ENCODE measurements at regions not wholly inside any gene's neighbourhood (a gene's known extent, or its start where the extent isn't known, plus 50 kb on each side); places are given as distances from the start of the nearest gene placed in this dataset.

- Histone ChIP-seq H3K79me2 (ENCODE audit: insufficient read depth, low read length) (no peaks in the 10 kb centered on the region), H2AFZ (ENCODE audit: low read length) (no peak overlapping the region), H3K27me3 (ENCODE audit: control insufficient read depth in 1 of 2, insufficient read depth in 2 of 2, low read length in 2 of 2) (no peaks in the 10 kb centered on the region; a peak in 1 of 5 replicates), H3K4me2 (ENCODE audit: low read depth, low read length) (no peak overlapping the region), H3K9ac (ENCODE audit: insufficient read depth, low read depth, low read length) (no peak overlapping the region), H3K4me3 (replicated peaks in 1 of 3; ENCODE audit: insufficient read depth in 1 of 3, low read depth in 2 of 3, low read length in 3 of 3) (no peak overlapping the region), H3K4me1 (ENCODE audit: insufficient read depth, low read length) (peaks cover 35% of the 10 kb centered on the region), H3K9me3 (ENCODE audit: low read length) (no peaks in the 10 kb centered on the region), H3K27ac (ENCODE audit: extremely low read length, insufficient read depth, low read length) (no peak overlapping the region), H3K36me3 (replicated peaks in 1 of 2; ENCODE audit: control insufficient read depth in 1 of 2, insufficient read depth in 2 of 2, low read length in 2 of 2) (no peaks in the 10 kb centered on the region), H4K20me1 (ENCODE audit: insufficient read depth, low read length) (no peaks in the 10 kb centered on the region)
- no TSS peak for BruUV-seq (replicated peaks)
- FAIRE-seq (no peak), ATAC-seq (no peak), DNase-seq (ENCODE audit: low spot score) (no peak)
- in situ Hi-C loops (cut with HindIII; ENCODE audit: extremely low pct_ligation_motif_present, low pct_unique_long_range_greater_than_20kb) (loop anchor here (25.0 kb wide), 1 partner anchor 276 kb away; no protein-coding TSS in a partner anchor), intact Hi-C loops (cut with micrococcal nuclease; ENCODE audit: unreplicated experiment) (no loop called here)
- TF ChIP-seq ZNF280D (CRISPR knock-in tag; IDR thresholded peaks at IDR 0.05) (no peak), MAFF (IDR thresholded peaks at IDR 0.05; ENCODE audit: low read depth, low read length) (no peak), ATF5 (CRISPR knock-in tag; IDR thresholded peaks at IDR 0.05; ENCODE audit: low read depth) (no peak), MBD4 (IDR thresholded peaks at IDR 0.05; ENCODE audit: borderline replicate concordance, low read length) (no peak), SIN3A (IDR thresholded peaks at IDR 0.05; ENCODE audit: borderline replicate concordance, low read depth, low read length) (no peak), SSRP1 (CRISPR knock-in tag; IDR thresholded peaks at IDR 0.05) (no peak), HNRNPUL1 (IDR thresholded peaks at IDR 0.05; ENCODE audit: low read depth, low read length) (no peak), PRDM10 (CRISPR knock-in tag; IDR thresholded peaks at IDR 0.05; ENCODE audit: low read depth) (no peak), REST (IDR thresholded peaks at IDR 0.05; ENCODE audit: borderline replicate concordance in 1 of 2, low read depth in 1 of 2, low read length in 2 of 2) (no peak)
- ChIA-PET CTCF (ENCODE audit: low intra/inter-chr PET ratio, low total read pairs) (no interaction called here), POLR2A (no interaction called here)
- 46% methylated on average over 12 of the region's 12 CpGs for WGBS (ENCODE audit: low lambda C conversion rate)
Observed at GRCh38 chr5:160511280-160511929, 89.8 kb downstream of the PTTG1 start.

All from HepG2 (cell line).